ENCODE measurements at regions not wholly inside any gene's neighbourhood (a gene's known extent, or its start where the extent isn't known, plus 50 kb on each side); places are given as distances from the start of the nearest gene placed in this dataset.

DNA sequence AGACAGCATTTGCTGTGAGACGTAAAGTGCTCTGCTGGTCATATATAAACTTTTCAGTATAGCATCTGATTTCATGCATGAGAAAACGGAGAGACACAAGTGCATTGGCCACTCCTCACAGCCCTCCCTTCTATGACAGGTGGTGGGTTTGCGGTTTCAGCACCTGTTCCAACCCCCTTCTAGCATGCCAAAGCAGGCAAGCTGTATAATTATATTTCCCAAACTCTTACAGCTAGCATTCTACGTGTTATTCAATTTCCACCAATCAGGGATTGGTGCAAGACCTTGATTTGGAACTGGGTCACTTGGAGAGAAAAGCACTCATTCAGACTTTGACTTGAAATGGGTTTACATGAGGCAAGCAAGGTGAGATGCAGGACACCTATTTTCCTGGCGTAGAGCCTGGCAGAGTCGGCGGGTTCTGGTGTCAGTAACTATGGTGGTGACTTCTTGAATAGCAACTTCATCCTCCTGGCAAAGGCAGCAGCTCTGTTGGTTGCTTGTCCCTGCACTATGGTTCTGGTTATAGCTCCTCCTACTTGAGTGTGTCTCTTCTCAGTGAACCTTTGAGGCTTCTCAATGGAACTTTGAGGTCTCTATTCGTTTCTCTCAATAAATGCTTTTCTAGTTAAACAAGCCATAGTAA, 356.5 kb downstream of the TBL1XR1 start:
- Histone ChIP-seq H2BK12ac (ENCODE audit: insufficient read length, low read depth, low read length) (no peak overlapping the region), H3K9ac (ENCODE audit: extremely low read depth, insufficient read length, low read length) (no peak overlapping the region), H2AFZ (ENCODE audit: low read length) (no peak overlapping the region), H3K18ac (ENCODE audit: insufficient read length, low read depth, low read length) (no peak overlapping the region), H4K91ac (ENCODE audit: insufficient read length, low read depth, low read length) (no peak overlapping the region), H3K4me2 (ENCODE audit: insufficient read depth, insufficient read length, low read length) (no peak overlapping the region), H3K23ac (ENCODE audit: insufficient read length, low read depth, low read length) (no peak overlapping the region), H3K56ac (ENCODE audit: insufficient read length, low read depth, low read length) (no peak overlapping the region), H3K4ac (ENCODE audit: low read depth, low read length) (no peak overlapping the region), H2AK5ac (ENCODE audit: insufficient read length, low read length) (no peak overlapping the region), H3T11ph (ENCODE audit: low read length) (no peak overlapping the region), H3K4me1 (ENCODE audit: insufficient read depth, low read length) (no peaks in the 10 kb centered on the region), H4K8ac (replicated peaks; ENCODE audit: insufficient read length, low read depth, low read length) (no peak overlapping the region), H4K20me1 (ENCODE audit: control insufficient read depth, insufficient read depth, insufficient read length) (no peaks in the 10 kb centered on the region), H2BK5ac (ENCODE audit: insufficient read length, low read length) (no peak overlapping the region), H3K9me3 (ENCODE audit: control insufficient read depth, low read depth, low read length) (no peaks in the 10 kb centered on the region), H3K27ac (ENCODE audit: insufficient read length, low read depth, low read length) (no peak overlapping the region), H3K14ac (ENCODE audit: insufficient read depth, low read length) (no peak overlapping the region), H2BK120ac (ENCODE audit: low read depth, low read length, poor library complexity, severe bottlenecking) (no peak overlapping the region), H4K5ac (ENCODE audit: insufficient read length, low read depth, low read length) (no peak overlapping the region), H3K23me2 (ENCODE audit: insufficient read length, low read depth, low read length, poor library complexity, severe bottlenecking) (no peaks in the 10 kb centered on the region), H3K27me3 (ENCODE audit: insufficient read depth, low read length) (no peaks in the 10 kb centered on the region), H3K79me1 (ENCODE audit: insufficient read depth, low read depth, low read length, poor library complexity, severe bottlenecking) (no peaks in the 10 kb centered on the region), H2BK20ac (ENCODE audit: low read depth, low read length, poor library complexity, severe bottlenecking) (no peak overlapping the region), H3K79me2 (ENCODE audit: insufficient read depth, low read length) (no peaks in the 10 kb centered on the region), H2BK15ac (ENCODE audit: low read depth, low read length) (no peak overlapping the region)
- TF ChIP-seq, protein P1, sequence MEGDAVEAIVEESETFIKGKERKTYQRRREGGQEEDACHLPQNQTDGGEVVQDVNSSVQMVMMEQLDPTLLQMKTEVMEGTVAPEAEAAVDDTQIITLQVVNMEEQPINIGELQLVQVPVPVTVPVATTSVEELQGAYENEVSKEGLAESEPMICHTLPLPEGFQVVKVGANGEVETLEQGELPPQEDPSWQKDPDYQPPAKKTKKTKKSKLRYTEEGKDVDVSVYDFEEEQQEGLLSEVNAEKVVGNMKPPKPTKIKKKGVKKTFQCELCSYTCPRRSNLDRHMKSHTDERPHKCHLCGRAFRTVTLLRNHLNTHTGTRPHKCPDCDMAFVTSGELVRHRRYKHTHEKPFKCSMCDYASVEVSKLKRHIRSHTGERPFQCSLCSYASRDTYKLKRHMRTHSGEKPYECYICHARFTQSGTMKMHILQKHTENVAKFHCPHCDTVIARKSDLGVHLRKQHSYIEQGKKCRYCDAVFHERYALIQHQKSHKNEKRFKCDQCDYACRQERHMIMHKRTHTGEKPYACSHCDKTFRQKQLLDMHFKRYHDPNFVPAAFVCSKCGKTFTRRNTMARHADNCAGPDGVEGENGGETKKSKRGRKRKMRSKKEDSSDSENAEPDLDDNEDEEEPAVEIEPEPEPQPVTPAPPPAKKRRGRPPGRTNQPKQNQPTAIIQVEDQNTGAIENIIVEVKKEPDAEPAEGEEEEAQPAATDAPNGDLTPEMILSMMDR (conservative IDR thresholded peaks at IDR 0.05) = no peak
- H3K27ac Mint-ChIP-seq = no peak overlapping the region
- WGBS (ENCODE audit: extremely low coverage, insufficient read length, low lambda C conversion rate) = no CpG with 5 or more reads among the region's 8 CpGs
- H3K9me3 Mint-ChIP-seq = no peaks in the 10 kb centered on the region
- DNase-seq = no peak
- no peaks in the 10 kb centered on the region for H3K27me3 Mint-ChIP-seq (ENCODE audit: low read depth)
- H3K4me3 Mint-ChIP-seq = no peak overlapping the region
- H3K36me3 Mint-ChIP-seq (ENCODE audit: insufficient read depth in 1 of 3, low read depth in 3 of 3) = no peaks in the 10 kb centered on the region
- peaks cover 0 to 2% of the 10 kb centered on the region in 2 experiments; a peak in 1 of 4 replicates for H3K4me1 Mint-ChIP-seq

Data from H9 (cell line).